HG03108 (cell line): ENCODE measurements at regions not wholly inside any gene's neighbourhood (a gene's known extent, or its start where the extent isn't known, plus 50 kb on each side); places are given as distances from the start of the nearest gene placed in this dataset.

Experiments
- ATAC-seq: cut with Tn5 transposase; IDR thresholded peaks from one replicate; pipeline ENCODE4 v1.9.1; 2021; ENCODE audit warnings: moderate library complexity; ENCODE audit not compliant: unreplicated experiment

GRCh38 chr6:167491438-167492099 lies 166.7 kb downstream of the TTLL2 start:
- no peak for ATAC-seq

GRCh38 chr6:167492100-167492449 lies 167.2 kb downstream of the TTLL2 start:
- ATAC-seq = no peak

- ATAC-seq = no peak
Observed at GRCh38 chr6:167493310-167493709, 168.4 kb downstream of the TTLL2 start.

GRCh38 chr6:167493976-167494697 lies 169.3 kb downstream of the TTLL2 start:
- no peak for ATAC-seq

- ATAC-seq = no peak
Observed at GRCh38 chr6:167494698-167495435, 170.0 kb downstream of the TTLL2 start.

GRCh38 chr6:167495506-167496401 lies 170.9 kb downstream of the TTLL2 start:
- ATAC-seq = no peak

GRCh38 chr6:167496707-167497106 lies 171.8 kb downstream of the TTLL2 start:
- ATAC-seq = no peak

GRCh38 chr6:167497428-167498056 lies 172.7 kb downstream of the TTLL2 start:
- no peak for ATAC-seq

GRCh38 chr6:167499161-167499660 lies 174.3 kb downstream of the TTLL2 start:
- ATAC-seq = no peak

GRCh38 chr6:167500961-167501360 lies 176.1 kb downstream of the TTLL2 start:
- ATAC-seq = no peak

GRCh38 chr6:167501831-167502385 lies 177.0 kb downstream of the TTLL2 start:
- no peak for ATAC-seq

GRCh38 chr6:167502471-167502870 lies 177.6 kb downstream of the TTLL2 start:
- ATAC-seq = no peak

GRCh38 chr6:167504385-167504961 lies 179.6 kb downstream of the TTLL2 start:
- no peak for ATAC-seq

GRCh38 chr6:167505199-167505598 lies 180.3 kb downstream of the TTLL2 start:
- no peak for ATAC-seq

- no peak for ATAC-seq
Observed at GRCh38 chr6:167505782-167506181, 180.9 kb downstream of the TTLL2 start.

GRCh38 chr6:167506443-167507301 lies 181.8 kb downstream of the TTLL2 start:
- ATAC-seq = no peak

GRCh38 chr6:167507376-167507945 lies 182.6 kb downstream of the TTLL2 start:
- no peak for ATAC-seq
